ENCODE measurements at regions not wholly inside any gene's neighbourhood (a gene's known extent, or its start where the extent isn't known, plus 50 kb on each side); places are given as distances from the start of the nearest gene placed in this dataset.
"Not testable (repeated sequence)": the region's sequence is repeated elsewhere in the genome, so short reads cannot be mapped to it uniquely, and the experiment has no call there.

DNA sequence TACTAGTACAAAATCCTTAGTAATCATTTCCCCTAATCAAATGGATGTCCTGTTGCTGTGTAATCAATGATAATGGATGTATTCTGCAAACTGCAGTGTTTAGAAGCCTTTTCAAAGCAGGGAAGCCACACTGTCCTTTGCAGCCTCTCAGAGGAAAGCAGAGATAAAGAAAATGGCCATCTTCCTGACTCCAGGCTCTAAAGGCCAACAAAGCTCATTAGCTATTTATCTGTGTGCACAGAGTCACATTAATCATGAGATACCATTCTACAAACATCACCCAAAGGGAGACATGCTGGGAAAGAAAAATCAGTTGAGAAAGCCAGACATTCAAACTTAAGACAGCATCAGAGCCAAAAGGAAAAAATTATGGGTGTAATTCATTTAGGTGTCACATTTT is 165.0 kb downstream of the RAD51AP2 start:
- Histone ChIP-seq H3K9me3 (ENCODE audit: control insufficient read depth, low read depth, low read length) (no peaks in the 10 kb centered on the region), H3K27me3 (ENCODE audit: insufficient read depth, low read length) (no peaks in the 10 kb centered on the region), H2AFZ (ENCODE audit: low read length) (no peak overlapping the region), H3T11ph (ENCODE audit: low read length) (no peak overlapping the region), H3K14ac (ENCODE audit: insufficient read depth, low read length) (no peak overlapping the region), H3K4me1 (ENCODE audit: insufficient read depth, low read length) (no peaks in the 10 kb centered on the region), H2BK5ac (ENCODE audit: insufficient read length, low read length) (no peak overlapping the region), H3K79me1 (ENCODE audit: insufficient read depth, low read depth, low read length, poor library complexity, severe bottlenecking) (no peaks in the 10 kb centered on the region), H3K4me2 (ENCODE audit: insufficient read depth, insufficient read length, low read length) (no peak overlapping the region), H2BK20ac (ENCODE audit: low read depth, low read length, poor library complexity, severe bottlenecking) (no peak overlapping the region), H3K23ac (ENCODE audit: insufficient read length, low read depth, low read length) (no peak overlapping the region), H4K91ac (ENCODE audit: insufficient read length, low read depth, low read length) (no peak overlapping the region), H3K27ac (ENCODE audit: insufficient read length, low read depth, low read length) (no peak overlapping the region), H4K8ac (replicated peaks; ENCODE audit: insufficient read length, low read depth, low read length) (no peak overlapping the region), H3K79me2 (ENCODE audit: insufficient read depth, low read length) (no peaks in the 10 kb centered on the region), H4K20me1 (ENCODE audit: control insufficient read depth, insufficient read depth, insufficient read length) (no peaks in the 10 kb centered on the region), H2BK12ac (ENCODE audit: insufficient read length, low read depth, low read length) (no peak overlapping the region), H2BK15ac (ENCODE audit: low read depth, low read length) (no peak overlapping the region), H2BK120ac (ENCODE audit: low read depth, low read length, poor library complexity, severe bottlenecking) (no peak overlapping the region), H2AK5ac (ENCODE audit: insufficient read length, low read length) (no peak overlapping the region), H3K4ac (ENCODE audit: low read depth, low read length) (no peak overlapping the region), H3K56ac (ENCODE audit: insufficient read length, low read depth, low read length) (no peak overlapping the region), H3K9ac (ENCODE audit: extremely low read depth, insufficient read length, low read length) (no peak overlapping the region), H3K18ac (ENCODE audit: insufficient read length, low read depth, low read length) (no peak overlapping the region), H3K23me2 (ENCODE audit: insufficient read length, low read depth, low read length, poor library complexity, severe bottlenecking) (no peaks in the 10 kb centered on the region), H4K5ac (ENCODE audit: insufficient read length, low read depth, low read length) (no peak overlapping the region)
- Mint-ChIP-seq H3K4me3 (no peak overlapping the region), H3K36me3 (ENCODE audit: insufficient read depth in 1 of 3, low read depth in 3 of 3) (no peaks in the 10 kb centered on the region), H3K27me3 (ENCODE audit: low read depth) (no peaks in the 10 kb centered on the region), H3K27ac (0 out of 7 replicates have a peak overlapping the region, but pooled peaks of 1 of the 3 experiments have one; percentile 57), H3K9me3 (peaks cover 0 to 2% of the 10 kb centered on the region in 2 experiments; a peak in 1 of 5 replicates), H3K4me1 (peaks cover 0 to 3% of the 10 kb centered on the region in 2 experiments; a peak in 2 of 4 replicates)
- no peak for DNase-seq
- TF ChIP-seq, protein P1, sequence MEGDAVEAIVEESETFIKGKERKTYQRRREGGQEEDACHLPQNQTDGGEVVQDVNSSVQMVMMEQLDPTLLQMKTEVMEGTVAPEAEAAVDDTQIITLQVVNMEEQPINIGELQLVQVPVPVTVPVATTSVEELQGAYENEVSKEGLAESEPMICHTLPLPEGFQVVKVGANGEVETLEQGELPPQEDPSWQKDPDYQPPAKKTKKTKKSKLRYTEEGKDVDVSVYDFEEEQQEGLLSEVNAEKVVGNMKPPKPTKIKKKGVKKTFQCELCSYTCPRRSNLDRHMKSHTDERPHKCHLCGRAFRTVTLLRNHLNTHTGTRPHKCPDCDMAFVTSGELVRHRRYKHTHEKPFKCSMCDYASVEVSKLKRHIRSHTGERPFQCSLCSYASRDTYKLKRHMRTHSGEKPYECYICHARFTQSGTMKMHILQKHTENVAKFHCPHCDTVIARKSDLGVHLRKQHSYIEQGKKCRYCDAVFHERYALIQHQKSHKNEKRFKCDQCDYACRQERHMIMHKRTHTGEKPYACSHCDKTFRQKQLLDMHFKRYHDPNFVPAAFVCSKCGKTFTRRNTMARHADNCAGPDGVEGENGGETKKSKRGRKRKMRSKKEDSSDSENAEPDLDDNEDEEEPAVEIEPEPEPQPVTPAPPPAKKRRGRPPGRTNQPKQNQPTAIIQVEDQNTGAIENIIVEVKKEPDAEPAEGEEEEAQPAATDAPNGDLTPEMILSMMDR (conservative IDR thresholded peaks at IDR 0.05), result no peak

DNA sequence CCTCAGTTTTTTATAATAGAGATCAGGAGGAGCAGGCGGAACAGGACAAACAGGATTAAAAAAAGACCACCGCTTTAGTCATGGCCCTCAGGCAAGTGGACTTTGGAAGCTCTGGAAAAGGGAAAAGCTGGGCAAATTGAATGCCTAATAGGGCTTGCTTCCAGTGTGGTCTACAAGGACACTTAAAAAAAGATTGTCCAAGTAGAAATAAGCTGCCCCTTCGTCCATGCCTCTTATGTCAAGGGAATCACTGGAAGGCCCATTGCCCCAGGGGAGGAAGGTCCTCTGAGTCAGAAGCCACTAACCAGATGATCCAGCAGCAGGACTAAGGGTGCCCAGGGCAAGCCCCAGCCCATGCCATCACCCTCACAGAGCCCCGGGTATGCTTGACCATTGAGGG is 175.5 kb downstream of the RAD51AP2 start:
- not testable (repeated sequence) for DNase-seq; H4K91ac ChIP-seq (ENCODE audit: insufficient read length, low read depth, low read length); H3K79me1 ChIP-seq (ENCODE audit: insufficient read depth, low read depth, low read length, poor library complexity, severe bottlenecking); H3K23ac ChIP-seq (ENCODE audit: insufficient read length, low read depth, low read length); H3K27me3 ChIP-seq (ENCODE audit: insufficient read depth, low read length); H4K20me1 ChIP-seq (ENCODE audit: control insufficient read depth, insufficient read depth, insufficient read length); H3K14ac ChIP-seq (ENCODE audit: insufficient read depth, low read length); H3K4me3 Mint-ChIP-seq; H4K8ac ChIP-seq (replicated peaks; ENCODE audit: insufficient read length, low read depth, low read length); H3K56ac ChIP-seq (ENCODE audit: insufficient read length, low read depth, low read length); H3K4ac ChIP-seq (ENCODE audit: low read depth, low read length); H2BK15ac ChIP-seq (ENCODE audit: low read depth, low read length); H2BK120ac ChIP-seq (ENCODE audit: low read depth, low read length, poor library complexity, severe bottlenecking); H3K23me2 ChIP-seq (ENCODE audit: insufficient read length, low read depth, low read length, poor library complexity, severe bottlenecking); H2BK20ac ChIP-seq (ENCODE audit: low read depth, low read length, poor library complexity, severe bottlenecking); H2BK12ac ChIP-seq (ENCODE audit: insufficient read length, low read depth, low read length); H4K5ac ChIP-seq (ENCODE audit: insufficient read length, low read depth, low read length); H2AFZ ChIP-seq (ENCODE audit: low read length); H2AK5ac ChIP-seq (ENCODE audit: insufficient read length, low read length); H3T11ph ChIP-seq (ENCODE audit: low read length); H3K9me3 ChIP-seq (ENCODE audit: control insufficient read depth, low read depth, low read length); H3K27ac ChIP-seq (ENCODE audit: insufficient read length, low read depth, low read length); H3K27ac Mint-ChIP-seq; H2BK5ac ChIP-seq (ENCODE audit: insufficient read length, low read length); H3K9ac ChIP-seq (ENCODE audit: extremely low read depth, insufficient read length, low read length); H3K27me3 Mint-ChIP-seq (ENCODE audit: low read depth); H3K18ac ChIP-seq (ENCODE audit: insufficient read length, low read depth, low read length); H3K9me3 Mint-ChIP-seq; H3K4me2 ChIP-seq (ENCODE audit: insufficient read depth, insufficient read length, low read length); H3K79me2 ChIP-seq (ENCODE audit: insufficient read depth, low read length); H3K4me1 ChIP-seq (ENCODE audit: insufficient read depth, low read length)
- Mint-ChIP-seq H3K36me3 (ENCODE audit: insufficient read depth in 1 of 3, low read depth in 3 of 3) (peaks cover 0 to 10% (median 2%) of the 10 kb centered on the region in 3 experiments; a peak in 3 of 7 replicates), H3K4me1 (peaks cover 25 to 29% of the 10 kb centered on the region in 2 experiments)
- WGBS (ENCODE audit: extremely low coverage, insufficient read length, low lambda C conversion rate), result no CpG with 5 or more reads among the region's 4 CpGs

All from H9 (cell line).